ENCODE measurements at regions not wholly inside any gene's neighbourhood (a gene's known extent, or its start where the extent isn't known, plus 50 kb on each side); places are given as distances from the start of the nearest gene placed in this dataset.
"Not testable (repeated sequence)": the region's sequence is repeated elsewhere in the genome, so short reads cannot be mapped to it uniquely, and the experiment has no call there.

GRCh38 chr9:41839786-41840185 is 289.4 kb downstream of the CNTNAP3B start:
- DNase-seq: not testable (repeated sequence)

GRCh38 chr9:41838953-41839352 is 290.3 kb downstream of the CNTNAP3B start:
- not testable (repeated sequence) for DNase-seq

GRCh38 chr9:41838562-41838851 is 290.7 kb downstream of the CNTNAP3B start:
- not testable (repeated sequence) for DNase-seq

GRCh38 chr9:41837684-41838561 is 291.3 kb downstream of the CNTNAP3B start:
- DNase-seq: not testable (repeated sequence)

GRCh38 chr9:41833108-41833507 is 296.1 kb downstream of the CNTNAP3B start:
- not testable (repeated sequence) for DNase-seq

GRCh38 chr9:41824723-41825122 is 304.5 kb downstream of the CNTNAP3B start:
- not testable (repeated sequence) for DNase-seq

- DNase-seq: not testable (repeated sequence)
Measured at GRCh38 chr9:41802706-41803105, 326.5 kb downstream of the CNTNAP3B start.

- DNase-seq: not testable (repeated sequence)
Measured at GRCh38 chr9:41798684-41799083, 330.5 kb downstream of the CNTNAP3B start.

GRCh38 chr9:41790719-41791363 is 338.4 kb downstream of the CNTNAP3B start:
- DNase-seq: not testable (repeated sequence)

- DNase-seq: not testable (repeated sequence)
Measured at GRCh38 chr9:41790007-41790406, 339.2 kb downstream of the CNTNAP3B start.

- DNase-seq: not testable (repeated sequence)
Measured at GRCh38 chr9:41789387-41789786, 339.8 kb downstream of the CNTNAP3B start.

- DNase-seq: not testable (repeated sequence)
Measured at GRCh38 chr9:41787951-41788350, 341.3 kb downstream of the CNTNAP3B start.

- DNase-seq: not testable (repeated sequence)
Measured at GRCh38 chr9:41787270-41787669, 342.0 kb downstream of the CNTNAP3B start.

GRCh38 chr9:41784006-41784405 is 345.2 kb downstream of the CNTNAP3B start:
- DNase-seq: not testable (repeated sequence)

GRCh38 chr9:41783070-41783810 is 346.0 kb downstream of the CNTNAP3B start:
- not testable (repeated sequence) for DNase-seq

- not testable (repeated sequence) for DNase-seq
Measured at GRCh38 chr9:41781899-41782298, 347.3 kb downstream of the CNTNAP3B start.

GRCh38 chr9:41779897-41780406 is 349.3 kb downstream of the CNTNAP3B start:
- not testable (repeated sequence) for DNase-seq

- not testable (repeated sequence) for DNase-seq
Measured at GRCh38 chr9:41779192-41779591, 350.0 kb downstream of the CNTNAP3B start.

GRCh38 chr9:41778535-41779071 is 350.6 kb downstream of the CNTNAP3B start:
- not testable (repeated sequence) for DNase-seq

GRCh38 chr9:41777536-41777935 is 351.7 kb downstream of the CNTNAP3B start:
- not testable (repeated sequence) for DNase-seq

- not testable (repeated sequence) for DNase-seq
Measured at GRCh38 chr9:41772541-41772940, 356.7 kb downstream of the CNTNAP3B start.

- not testable (repeated sequence) for DNase-seq
Measured at GRCh38 chr9:41771693-41772092, 357.5 kb downstream of the CNTNAP3B start.

- not testable (repeated sequence) for DNase-seq
Measured at GRCh38 chr9:41754822-41755221, 374.4 kb downstream of the CNTNAP3B start.
